ENCODE measurements at regions not wholly inside any gene's neighbourhood (a gene's known extent, or its start where the extent isn't known, plus 50 kb on each side); places are given as distances from the start of the nearest gene placed in this dataset.
A peak's percentile ranks its signal among the peaks of the same experiment; 100 is the strongest.

- peak; percentile 26 to 63 for DNase-seq
- TF ChIP-seq GATA1 (IDR thresholded peaks at IDR 0.05; ENCODE audit: low read depth, low read length) (no peak), POLR2A (IDR thresholded peaks at IDR 0.05; ENCODE audit: low read length) (no peak)
Observed at GRCh38 chr9:129483415-129484351, 137.2 kb downstream of the C9orf50 start.

- peak; percentile 32 to 63 for DNase-seq
Observed at GRCh38 chr9:129482521-129483414, 138.1 kb downstream of the C9orf50 start.

GRCh38 chr9:129481810-129482511 is 138.9 kb downstream of the C9orf50 start:
- no peak for DNase-seq
- no peak for TF ChIP-seq POLR2A (IDR thresholded peaks at IDR 0.05; ENCODE audit: low read length)
- TF ChIP-seq GATA1 (IDR thresholded peaks at IDR 0.05; ENCODE audit: low read depth, low read length), result no peak

More at GRCh38 chr9:129482521-129483414, 138.1 kb downstream of the C9orf50 start:
- TF ChIP-seq GATA1 (IDR thresholded peaks at IDR 0.05; ENCODE audit: low read depth, low read length) (no peak), POLR2A (IDR thresholded peaks at IDR 0.05; ENCODE audit: low read length) (no peak)

- no peak for DNase-seq
- no peak for TF ChIP-seq POLR2A (IDR thresholded peaks at IDR 0.05; ENCODE audit: low read length)
- no peak for TF ChIP-seq GATA1 (IDR thresholded peaks at IDR 0.05; ENCODE audit: low read depth, low read length)
Observed at GRCh38 chr9:129481424-129481809, 139.5 kb downstream of the C9orf50 start.

- no peak for DNase-seq
- TF ChIP-seq POLR2A (IDR thresholded peaks at IDR 0.05; ENCODE audit: low read length), result no peak
- no peak for TF ChIP-seq GATA1 (IDR thresholded peaks at IDR 0.05; ENCODE audit: low read depth, low read length)
Observed at GRCh38 chr9:129480745-129481144, 140.2 kb downstream of the C9orf50 start.

- TF ChIP-seq POLR2A (IDR thresholded peaks at IDR 0.05; ENCODE audit: low read length) (no peak), GATA1 (IDR thresholded peaks at IDR 0.05; ENCODE audit: low read depth, low read length) (no peak)
- DNase-seq, result no peak
Observed at GRCh38 chr9:129480227-129480626, 140.7 kb downstream of the C9orf50 start.

GRCh38 chr9:129479631-129480011 is 141.3 kb downstream of the C9orf50 start:
- no peak for DNase-seq
- TF ChIP-seq GATA1 (IDR thresholded peaks at IDR 0.05; ENCODE audit: low read depth, low read length) (no peak), POLR2A (IDR thresholded peaks at IDR 0.05; ENCODE audit: low read length) (no peak)

DNA sequence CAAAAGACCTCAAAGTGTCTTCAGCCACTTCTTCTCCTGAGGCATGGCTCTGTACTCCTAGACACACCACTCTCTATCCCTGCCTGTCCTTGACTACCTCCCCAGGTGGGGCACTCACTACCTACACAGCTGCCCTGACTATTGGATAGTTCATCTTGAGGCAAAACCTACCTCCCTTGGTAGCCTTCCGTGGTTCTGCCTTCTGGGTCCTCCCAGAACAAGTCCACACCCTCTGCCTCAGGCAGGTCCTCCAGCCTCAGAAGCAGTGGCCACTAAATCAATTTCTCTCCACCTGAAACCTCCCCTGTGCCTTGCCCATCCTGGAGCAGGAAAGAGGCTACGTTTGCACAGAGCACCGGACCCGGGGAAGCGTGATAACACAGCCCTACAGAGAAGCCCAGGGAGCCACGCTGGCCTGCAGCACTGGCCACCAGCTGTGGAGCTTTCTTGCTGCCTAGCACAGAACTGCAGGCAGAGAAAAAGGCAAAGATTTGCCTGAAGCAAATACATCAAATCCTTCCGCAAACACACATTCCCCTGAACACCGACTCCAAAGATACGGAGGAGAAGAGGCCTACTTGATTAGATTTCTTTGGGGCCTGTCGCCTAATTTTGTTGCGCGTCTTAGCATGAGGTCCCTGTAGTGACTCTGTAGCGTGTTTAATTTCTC is 141.8 kb downstream of the C9orf50 start:
- no peak for DNase-seq
- TF ChIP-seq GATA1 (IDR thresholded peaks at IDR 0.05; ENCODE audit: low read depth, low read length) (no peak), POLR2A (IDR thresholded peaks at IDR 0.05; ENCODE audit: low read length) (no peak)

DNA sequence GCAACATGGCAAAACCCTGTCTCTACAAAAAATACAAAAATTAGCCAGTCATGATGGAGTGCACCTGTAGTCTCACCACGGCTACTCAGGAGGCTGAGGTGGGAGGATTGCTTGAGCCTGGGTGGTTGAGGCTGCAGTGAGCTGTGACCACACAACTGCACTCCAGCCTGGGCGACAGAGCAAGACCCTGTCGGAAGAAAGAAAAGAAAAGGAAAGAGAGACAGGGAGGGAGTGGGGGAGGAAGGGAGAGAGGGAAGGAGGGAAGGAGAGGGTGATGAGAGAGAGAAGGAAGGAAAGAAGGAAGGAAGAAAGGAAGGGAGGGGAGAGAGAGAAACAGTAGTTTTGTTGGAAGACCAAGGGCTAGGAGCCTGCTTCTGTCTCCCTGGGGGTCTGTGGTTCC is 142.4 kb downstream of the C9orf50 start:
- no peak for DNase-seq
- no peak for TF ChIP-seq POLR2A (IDR thresholded peaks at IDR 0.05; ENCODE audit: low read length)

GRCh38 chr9:129476821-129477611 is 143.9 kb downstream of the C9orf50 start:
- DNase-seq, result no peak
- TF ChIP-seq GATA1 (IDR thresholded peaks at IDR 0.05; ENCODE audit: low read depth, low read length) (no peak), POLR2A (IDR thresholded peaks at IDR 0.05; ENCODE audit: low read length) (no peak)

GRCh38 chr9:129474740-129475404 is 146.0 kb downstream of the C9orf50 start:
- DNase-seq, result no peak
- no peak for TF ChIP-seq GATA1 (IDR thresholded peaks at IDR 0.05; ENCODE audit: low read depth, low read length)
- no peak for TF ChIP-seq POLR2A (IDR thresholded peaks at IDR 0.05; ENCODE audit: low read length)

Measured in erythroblast (primary cell).